OCI-LY7 (cell line): ENCODE measurements at regions not wholly inside any gene's neighbourhood (a gene's known extent, or its start where the extent isn't known, plus 50 kb on each side); places are given as distances from the start of the nearest gene placed in this dataset.

Experiments
- BruUV-seq: library from RNA; stranded (reverse); fragments of 400-500 nt; replicated peaks from 2 replicates; lab custom pipeline; 2021; lab: Mats Ljungman, UMichigan
- CTCF ChIA-PET: fragments of 300-600 bp; sonication (Branson Sonifier 250); formaldehyde crosslinking; loops from one replicate; lab custom pipeline; 2022; ENCODE audit warnings: antibody characterized with exemption; ENCODE audit not compliant: unreplicated experiment; lab: Charles Lee
- POLR2A ChIA-PET: fragments of 300-600 bp; sonication (Branson Sonifier 250); formaldehyde crosslinking; loops from one replicate; lab custom pipeline; 2022; ENCODE audit warnings: antibody characterized with exemption; lab: Charles Lee
- DNase-seq: peaks from one replicate; pipeline ENCODE4 v3.0.0-alpha.2; 2015; ENCODE audit warnings: low spot score
- H2AFZ ChIP-seq: fragments of 200-600 bp; sonication (generic), shearing (Covaris generic); 2 replicates; pipeline ENCODE4 v1.6.1; 2014; ENCODE audit warnings: mild to moderate bottlenecking, antibody characterized with exemption, low read length, moderate library complexity
- H3K27ac ChIP-seq: fragments of 200-600 bp; sonication (generic); 2 replicates; pipeline ENCODE4 v1.5.1; 2014; ENCODE audit warnings: mixed run types, low read depth, mild to moderate bottlenecking, moderate library complexity, low read length, inconsistent platforms; ENCODE audit not compliant: poor library complexity, severe bottlenecking
- H3K36me3 ChIP-seq: fragments of 200-600 bp; sonication (generic); 2 replicates; pipeline ENCODE4 v1.6.1; 2014; ENCODE audit warnings: mild to moderate bottlenecking, antibody characterized with exemption, low read length, moderate library complexity, mixed read lengths; ENCODE audit not compliant: insufficient read depth
- H3K4me1 ChIP-seq: fragments of 200-600 bp; sonication (generic); 2 replicates; pipeline ENCODE4 v1.5.1; 2014; ENCODE audit warnings: mild to moderate bottlenecking, low read length; ENCODE audit not compliant: insufficient read depth, poor library complexity, severe bottlenecking
- H3K4me2 ChIP-seq: fragments of 200-600 bp; sonication (generic); 2 replicates; pipeline ENCODE4 v1.6.1; 2014; ENCODE audit warnings: mild to moderate bottlenecking, low read length
- H3K4me3 ChIP-seq: fragments of 200-600 bp; sonication (generic); 2 replicates; pipeline ENCODE4 v1.5.1; 2014; ENCODE audit warnings: mild to moderate bottlenecking, low read depth, low read length; ENCODE audit not compliant: poor library complexity, severe bottlenecking
- H3K79me2 ChIP-seq: fragments of 200-600 bp; sonication (generic); 2 replicates; pipeline ENCODE4 v1.6.1; 2016; ENCODE audit warnings: low read depth, mild to moderate bottlenecking, low read length, moderate library complexity, mixed read lengths; ENCODE audit not compliant: insufficient read depth
- H3K9me2 ChIP-seq: fragments of 200-600 bp; sonication (generic); 2 replicates; pipeline ENCODE4 v1.6.1; 2016; ENCODE audit warnings: mild to moderate bottlenecking, low read length, mixed read lengths; ENCODE audit not compliant: insufficient read depth
- H3K9me3 ChIP-seq: fragments of 200-600 bp; sonication (generic); 2 replicates; pipeline ENCODE4 v1.6.1; 2014; ENCODE audit warnings: mild to moderate bottlenecking, mixed run types, low read length, mixed read lengths
- H4K20me1 ChIP-seq: fragments of 200-600 bp; sonication (generic); 2 replicates; pipeline ENCODE4 v1.6.1; 2014; ENCODE audit warnings: mild to moderate bottlenecking, antibody characterized with exemption, low read length, moderate library complexity, mixed read lengths; ENCODE audit not compliant: insufficient read depth
- CTCF ChIP-seq: fragments of 200-600 bp; sonication (generic); conservative IDR thresholded peaks from 2 replicates; pipeline ENCODE4 v1.5.1; 2014; ENCODE audit warnings: mild to moderate bottlenecking, antibody characterized with exemption, low read length, moderate library complexity, mixed read lengths
- EZH2phosphoT487 ChIP-seq: fragments of 200-600 bp; sonication (generic); IDR thresholded peaks from 2 replicates; pipeline ENCODE4 v1.6.1; 2018; ENCODE audit warnings: low read depth, borderline replicate concordance, mild to moderate bottlenecking, mixed run types, antibody characterized with exemption, low read length, moderate library complexity, mixed read lengths
- intact Hi-C: fragments of 100-400 bp; cut with micrococcal nuclease; formaldehyde crosslinking; loops from one replicate; pipeline ENCODE4 v1.10.0; 2022; ENCODE audit not compliant: unreplicated experiment

- CTCF ChIA-PET = interaction anchor here (0.6 kb wide), 1 partner anchor 702 kb away, joined by 11 read pairs; no protein-coding TSS in a partner anchor
- Histone ChIP-seq H3K4me1 (peaks cover 14% of the 10 kb centered on the region), H3K4me2 (no peak overlapping the region), H3K4me3 (no peak overlapping the region), H2AFZ (no peak overlapping the region), H4K20me1 (no peaks in the 10 kb centered on the region), H3K9me3 (no peaks in the 10 kb centered on the region), H3K79me2 (no peaks in the 10 kb centered on the region), H3K36me3 (no peaks in the 10 kb centered on the region), H3K27ac (no peak overlapping the region), H3K9me2 (no peaks in the 10 kb centered on the region)
- DNase-seq = no peak
- no peak for TF ChIP-seq CTCF
- no peak for TF ChIP-seq EZH2phosphoT487
- intact Hi-C loops = no loop called here
- no TSS peak for BruUV-seq
- POLR2A ChIA-PET = no interaction called here
Measured at GRCh38 chr20:62567246-62568044, 74.9 kb upstream of the SLCO4A1 start.

- DNase-seq = no peak
- Histone ChIP-seq H4K20me1 (no peaks in the 10 kb centered on the region), H3K4me3 (no peak overlapping the region), H3K79me2 (no peaks in the 10 kb centered on the region), H3K36me3 (no peaks in the 10 kb centered on the region), H2AFZ (no peak overlapping the region), H3K9me3 (no peaks in the 10 kb centered on the region), H3K4me1 (peaks cover 18% of the 10 kb centered on the region), H3K27ac (no peak overlapping the region), H3K4me2 (no peak overlapping the region), H3K9me2 (no peaks in the 10 kb centered on the region)
- no TSS peak for BruUV-seq
- POLR2A ChIA-PET = no interaction called here
- CTCF ChIA-PET = interaction anchor here (0.6 kb wide), 1 partner anchor 703 kb away, joined by 11 read pairs; no protein-coding TSS in a partner anchor
- TF ChIP-seq CTCF (no peak), EZH2phosphoT487 (no peak)
- intact Hi-C loops = no loop called here
Measured at GRCh38 chr20:62568045-62568389, 74.3 kb upstream of the SLCO4A1 start.

- Histone ChIP-seq H2AFZ (no peak overlapping the region), H3K4me3 (no peak overlapping the region), H4K20me1 (no peaks in the 10 kb centered on the region), H3K79me2 (no peaks in the 10 kb centered on the region), H3K36me3 (no peaks in the 10 kb centered on the region), H3K4me2 (no peak overlapping the region), H3K9me2 (no peaks in the 10 kb centered on the region), H3K9me3 (no peaks in the 10 kb centered on the region), H3K4me1 (peaks cover 18% of the 10 kb centered on the region), H3K27ac (no peak overlapping the region)
- intact Hi-C loops = loop anchor here (5.0 kb wide), 1 partner anchor 48 kb away; no protein-coding TSS in a partner anchor
- BruUV-seq = no TSS peak
- ChIA-PET POLR2A (no interaction called here), CTCF (no interaction called here)
- DNase-seq = no peak
- TF ChIP-seq CTCF (no peak), EZH2phosphoT487 (no peak)
Measured at GRCh38 chr20:62569615-62570014, 72.7 kb upstream of the SLCO4A1 start.
